ENCODE measurements at regions not wholly inside any gene's neighbourhood (a gene's known extent, or its start where the extent isn't known, plus 50 kb on each side); places are given as distances from the start of the nearest gene placed in this dataset.

- TF ChIP-seq, protein P1, sequence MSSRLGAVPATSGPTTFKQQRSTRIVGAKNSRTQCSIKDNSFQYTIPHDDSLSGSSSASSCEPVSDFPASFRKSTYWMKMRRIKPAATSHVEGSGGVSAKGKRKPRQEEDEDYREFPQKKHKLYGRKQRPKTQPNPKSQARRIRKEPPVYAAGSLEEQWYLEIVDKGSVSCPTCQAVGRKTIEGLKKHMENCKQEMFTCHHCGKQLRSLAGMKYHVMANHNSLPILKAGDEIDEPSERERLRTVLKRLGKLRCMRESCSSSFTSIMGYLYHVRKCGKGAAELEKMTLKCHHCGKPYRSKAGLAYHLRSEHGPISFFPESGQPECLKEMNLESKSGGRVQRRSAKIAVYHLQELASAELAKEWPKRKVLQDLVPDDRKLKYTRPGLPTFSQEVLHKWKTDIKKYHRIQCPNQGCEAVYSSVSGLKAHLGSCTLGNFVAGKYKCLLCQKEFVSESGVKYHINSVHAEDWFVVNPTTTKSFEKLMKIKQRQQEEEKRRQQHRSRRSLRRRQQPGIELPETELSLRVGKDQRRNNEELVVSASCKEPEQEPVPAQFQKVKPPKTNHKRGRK (CRISPR knock-in tag; IDR thresholded peaks at IDR 0.05; ENCODE audit: borderline replicate concordance) = no peak
Measured at GRCh38 chr1:69319287-69319686, 248.4 kb upstream of the LRRC7 start (continued).

DNA sequence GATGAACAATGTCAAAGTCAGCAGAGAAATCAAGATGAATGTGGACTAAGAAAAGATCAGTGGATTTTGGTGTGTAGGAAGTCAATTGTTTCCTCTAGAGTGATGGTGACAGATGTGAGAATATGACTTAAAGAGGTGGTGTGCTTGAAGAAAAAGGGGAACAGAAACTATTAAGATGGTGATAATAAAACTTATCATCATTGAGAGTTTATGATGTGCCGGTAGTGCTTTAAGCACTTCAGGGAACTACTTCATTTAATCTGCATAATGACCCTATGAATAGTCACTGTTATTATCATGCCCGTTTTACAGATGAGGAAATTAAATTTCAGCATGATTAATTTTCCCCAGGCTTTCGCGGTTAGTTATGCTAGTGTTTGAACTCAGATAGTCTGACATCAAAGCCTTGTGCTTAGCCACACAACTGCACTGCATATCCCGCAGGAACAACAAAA lies 246.9 kb upstream of the LRRC7 start:
- H3K27me3 Mint-ChIP-seq (ENCODE audit: low read depth) = no peaks in the 10 kb centered on the region; the same call in 1 of the 2 replicates
- no peak overlapping the region for H3K4me3 Mint-ChIP-seq
- ChIA-PET POLR2A (no interaction called here), CTCF (no interaction called here)
- no peaks in the 10 kb centered on the region for H3K9me3 Mint-ChIP-seq
- TF ChIP-seq PREB (CRISPR knock-in tag; IDR thresholded peaks at IDR 0.05; ENCODE audit: borderline replicate concordance) = no peak
- TF ChIP-seq AR (CRISPR knock-in tag; IDR thresholded peaks at IDR 0.05) = no peak
- no peak for TF ChIP-seq ARID4B (CRISPR knock-in tag; IDR thresholded peaks at IDR 0.05; ENCODE audit: borderline replicate concordance)
- TF ChIP-seq ZNF425 (CRISPR knock-in tag; conservative IDR thresholded peaks at IDR 0.05) = no peak
- TF ChIP-seq, protein P2, sequence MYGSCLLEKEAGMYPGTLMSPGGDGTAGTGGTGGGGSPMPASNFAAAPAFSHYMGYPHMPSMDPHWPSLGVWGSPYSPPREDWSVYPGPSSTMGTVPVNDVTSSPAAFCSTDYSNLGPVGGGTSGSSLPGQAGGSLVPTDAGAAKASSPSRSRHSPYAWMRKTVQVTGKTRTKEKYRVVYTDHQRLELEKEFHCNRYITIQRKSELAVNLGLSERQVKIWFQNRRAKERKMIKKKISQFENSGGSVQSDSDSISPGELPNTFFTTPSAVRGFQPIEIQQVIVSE (CRISPR knock-in tag; IDR thresholded peaks at IDR 0.05; ENCODE audit: borderline replicate concordance) = no peak
- TF ChIP-seq, protein P3, sequence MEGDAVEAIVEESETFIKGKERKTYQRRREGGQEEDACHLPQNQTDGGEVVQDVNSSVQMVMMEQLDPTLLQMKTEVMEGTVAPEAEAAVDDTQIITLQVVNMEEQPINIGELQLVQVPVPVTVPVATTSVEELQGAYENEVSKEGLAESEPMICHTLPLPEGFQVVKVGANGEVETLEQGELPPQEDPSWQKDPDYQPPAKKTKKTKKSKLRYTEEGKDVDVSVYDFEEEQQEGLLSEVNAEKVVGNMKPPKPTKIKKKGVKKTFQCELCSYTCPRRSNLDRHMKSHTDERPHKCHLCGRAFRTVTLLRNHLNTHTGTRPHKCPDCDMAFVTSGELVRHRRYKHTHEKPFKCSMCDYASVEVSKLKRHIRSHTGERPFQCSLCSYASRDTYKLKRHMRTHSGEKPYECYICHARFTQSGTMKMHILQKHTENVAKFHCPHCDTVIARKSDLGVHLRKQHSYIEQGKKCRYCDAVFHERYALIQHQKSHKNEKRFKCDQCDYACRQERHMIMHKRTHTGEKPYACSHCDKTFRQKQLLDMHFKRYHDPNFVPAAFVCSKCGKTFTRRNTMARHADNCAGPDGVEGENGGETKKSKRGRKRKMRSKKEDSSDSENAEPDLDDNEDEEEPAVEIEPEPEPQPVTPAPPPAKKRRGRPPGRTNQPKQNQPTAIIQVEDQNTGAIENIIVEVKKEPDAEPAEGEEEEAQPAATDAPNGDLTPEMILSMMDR (IDR thresholded peaks at IDR 0.05) = no peak
- no peak for TF ChIP-seq TEAD1 (CRISPR knock-in tag; IDR thresholded peaks at IDR 0.05)
- no peak for TF ChIP-seq AFF4 (CRISPR knock-in tag; IDR thresholded peaks at IDR 0.05; ENCODE audit: borderline replicate concordance)
- TF ChIP-seq, protein P4, sequence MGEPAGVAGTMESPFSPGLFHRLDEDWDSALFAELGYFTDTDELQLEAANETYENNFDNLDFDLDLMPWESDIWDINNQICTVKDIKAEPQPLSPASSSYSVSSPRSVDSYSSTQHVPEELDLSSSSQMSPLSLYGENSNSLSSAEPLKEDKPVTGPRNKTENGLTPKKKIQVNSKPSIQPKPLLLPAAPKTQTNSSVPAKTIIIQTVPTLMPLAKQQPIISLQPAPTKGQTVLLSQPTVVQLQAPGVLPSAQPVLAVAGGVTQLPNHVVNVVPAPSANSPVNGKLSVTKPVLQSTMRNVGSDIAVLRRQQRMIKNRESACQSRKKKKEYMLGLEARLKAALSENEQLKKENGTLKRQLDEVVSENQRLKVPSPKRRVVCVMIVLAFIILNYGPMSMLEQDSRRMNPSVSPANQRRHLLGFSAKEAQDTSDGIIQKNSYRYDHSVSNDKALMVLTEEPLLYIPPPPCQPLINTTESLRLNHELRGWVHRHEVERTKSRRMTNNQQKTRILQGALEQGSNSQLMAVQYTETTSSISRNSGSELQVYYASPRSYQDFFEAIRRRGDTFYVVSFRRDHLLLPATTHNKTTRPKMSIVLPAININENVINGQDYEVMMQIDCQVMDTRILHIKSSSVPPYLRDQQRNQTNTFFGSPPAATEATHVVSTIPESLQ (CRISPR knock-in tag; IDR thresholded peaks at IDR 0.05) = no peak
- no peak for TF ChIP-seq SMAD4 (CRISPR knock-in tag; IDR thresholded peaks at IDR 0.05)
- TF ChIP-seq ZNF219 (CRISPR knock-in tag; IDR thresholded peaks at IDR 0.05; ENCODE audit: borderline replicate concordance) = no peak
- no peak for TF ChIP-seq ZNF416 (CRISPR knock-in tag; IDR thresholded peaks at IDR 0.05)
- ATAC-seq (no peak), DNase-seq (ENCODE audit: low spot score) (no peak)
- peaks cover 28% of the 10 kb centered on the region for H3K4me1 Mint-ChIP-seq
- H3K36me3 Mint-ChIP-seq = no peaks in the 10 kb centered on the region
- peak overlapping the region; percentile 35; the same call in 1 of the 2 replicates for H3K27ac Mint-ChIP-seq

Measured in WTC11 (cell line).